ENCODE measurements at regions not wholly inside any gene's neighbourhood (a gene's known extent, or its start where the extent isn't known, plus 50 kb on each side); places are given as distances from the start of the nearest gene placed in this dataset.

GRCh38 chr6:117128052-117128451 lies 137.3 kb upstream of the VGLL2 start:
- no peak for DNase-seq (ENCODE audit: low spot score in 2 of 2)
- ATAC-seq, result no peak
- Mint-ChIP-seq H3K27ac (no peak overlapping the region), H3K4me3 (no peak overlapping the region), H3K36me3 (no peaks in the 10 kb centered on the region), H3K4me1 (no peaks in the 10 kb centered on the region), H3K9me3 (no peaks in the 10 kb centered on the region)

- Mint-ChIP-seq H3K4me3 (no peak overlapping the region), H3K4me1 (no peaks in the 10 kb centered on the region), H3K27ac (no peak overlapping the region), H3K9me3 (no peaks in the 10 kb centered on the region), H3K36me3 (no peaks in the 10 kb centered on the region)
- ATAC-seq, result no peak
- DNase-seq (ENCODE audit: low spot score in 2 of 2), result no peak
Observed at GRCh38 chr6:117130125-117130524, 135.2 kb upstream of the VGLL2 start.

- DNase-seq (ENCODE audit: low spot score in 2 of 2), result no peak
- no peak for ATAC-seq
Observed at GRCh38 chr6:117136702-117137101, 128.7 kb upstream of the VGLL2 start.

GRCh38 chr6:117137711-117138110 lies 127.6 kb upstream of the VGLL2 start:
- H3K9me3 Mint-ChIP-seq, result no peaks in the 10 kb centered on the region

More at GRCh38 chr6:117136702-117137101, 128.7 kb upstream of the VGLL2 start:
- Mint-ChIP-seq H3K4me3 (no peak overlapping the region), H3K36me3 (no peaks in the 10 kb centered on the region), H3K27ac (no peak overlapping the region), H3K9me3 (no peaks in the 10 kb centered on the region), H3K4me1 (no peaks in the 10 kb centered on the region)

GRCh38 chr6:117138425-117138824 lies 126.9 kb upstream of the VGLL2 start:
- ATAC-seq, result no peak
- H3K27ac Mint-ChIP-seq, result no peak overlapping the region
- H3K4me3 Mint-ChIP-seq, result no peak overlapping the region
- no peaks in the 10 kb centered on the region for H3K36me3 Mint-ChIP-seq
- DNase-seq (ENCODE audit: low spot score in 2 of 2), result no peak
- no peaks in the 10 kb centered on the region for H3K4me1 Mint-ChIP-seq
- H3K9me3 Mint-ChIP-seq, result no peaks in the 10 kb centered on the region

More at GRCh38 chr6:117137711-117138110, 127.6 kb upstream of the VGLL2 start:
- no peak overlapping the region for H3K4me3 Mint-ChIP-seq
- no peak overlapping the region for H3K27ac Mint-ChIP-seq
- DNase-seq (ENCODE audit: low spot score in 2 of 2) (no peak), ATAC-seq (no peak)
- no peaks in the 10 kb centered on the region for H3K4me1 Mint-ChIP-seq
- H3K36me3 Mint-ChIP-seq, result no peaks in the 10 kb centered on the region

GRCh38 chr6:117138920-117139319 lies 126.4 kb upstream of the VGLL2 start:
- no peak overlapping the region for H3K27ac Mint-ChIP-seq
- H3K4me1 Mint-ChIP-seq, result no peaks in the 10 kb centered on the region
- no peaks in the 10 kb centered on the region for H3K9me3 Mint-ChIP-seq
- H3K4me3 Mint-ChIP-seq, result no peak overlapping the region
- H3K36me3 Mint-ChIP-seq, result no peaks in the 10 kb centered on the region
- DNase-seq (ENCODE audit: low spot score in 2 of 2) (no peak), ATAC-seq (no peak)

- Mint-ChIP-seq H3K36me3 (no peaks in the 10 kb centered on the region), H3K9me3 (no peaks in the 10 kb centered on the region)
Observed at GRCh38 chr6:117142142-117142541, 123.2 kb upstream of the VGLL2 start.

GRCh38 chr6:117142995-117143394 lies 122.4 kb upstream of the VGLL2 start:
- H3K27ac Mint-ChIP-seq, result no peak overlapping the region
- H3K36me3 Mint-ChIP-seq, result no peaks in the 10 kb centered on the region
- no peaks in the 10 kb centered on the region for H3K9me3 Mint-ChIP-seq
- no peak for ATAC-seq
- H3K4me1 Mint-ChIP-seq, result no peaks in the 10 kb centered on the region
- H3K4me3 Mint-ChIP-seq, result no peak overlapping the region
- no peak for DNase-seq (ENCODE audit: low spot score in 2 of 2)

More at GRCh38 chr6:117142142-117142541, 123.2 kb upstream of the VGLL2 start:
- H3K4me3 Mint-ChIP-seq, result no peak overlapping the region
- ATAC-seq, result no peak
- no peak for DNase-seq (ENCODE audit: low spot score in 2 of 2)
- H3K4me1 Mint-ChIP-seq, result no peaks in the 10 kb centered on the region
- no peak overlapping the region for H3K27ac Mint-ChIP-seq

DNA sequence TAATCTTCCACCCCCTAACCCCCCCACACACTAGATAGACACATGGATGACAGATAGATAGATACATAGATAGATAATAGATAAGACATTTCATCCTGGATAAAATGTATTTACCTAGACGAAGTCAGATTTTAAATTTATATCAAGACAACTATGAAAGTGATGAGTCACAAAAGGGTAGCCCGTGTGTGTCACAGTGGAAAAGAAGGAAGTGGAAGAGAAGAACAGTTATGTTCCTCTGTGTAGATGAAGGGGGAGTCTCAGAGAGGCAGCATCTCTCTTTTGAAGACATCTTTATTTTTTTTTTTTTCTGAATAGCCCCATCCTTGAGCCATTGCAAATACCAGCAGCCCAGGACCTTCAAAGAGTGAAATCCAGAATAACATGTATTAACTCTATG lies 121.7 kb upstream of the VGLL2 start:
- H3K4me1 Mint-ChIP-seq, result no peaks in the 10 kb centered on the region
- H3K36me3 Mint-ChIP-seq, result no peaks in the 10 kb centered on the region
- no peak overlapping the region for H3K27ac Mint-ChIP-seq
- ATAC-seq (no peak), DNase-seq (ENCODE audit: low spot score in 2 of 2) (no peak)
- H3K4me3 Mint-ChIP-seq, result no peak overlapping the region
- no peaks in the 10 kb centered on the region for H3K9me3 Mint-ChIP-seq

DNA sequence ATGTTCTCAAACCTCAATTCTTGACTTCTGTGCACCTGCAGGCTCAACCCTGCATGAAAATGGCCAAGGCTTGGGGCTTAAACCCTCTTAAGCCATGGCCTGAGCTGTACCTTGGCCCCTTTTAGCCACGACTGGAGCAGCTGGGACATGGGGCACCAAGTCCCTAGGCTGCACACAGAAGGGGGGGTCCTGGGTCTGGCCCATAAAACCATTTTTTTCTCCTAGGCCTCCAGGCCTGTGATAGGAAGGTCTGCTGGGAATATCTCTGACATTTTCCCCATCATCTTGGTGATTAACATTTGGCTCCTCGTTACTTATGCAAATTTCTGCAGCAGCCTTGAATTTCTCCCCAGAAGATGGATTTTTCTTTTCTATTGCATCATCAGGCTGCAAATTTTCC lies 119.4 kb upstream of the VGLL2 start:
- no peaks in the 10 kb centered on the region for H3K9me3 Mint-ChIP-seq
- no peaks in the 10 kb centered on the region for H3K36me3 Mint-ChIP-seq
- no peaks in the 10 kb centered on the region for H3K4me1 Mint-ChIP-seq
- H3K4me3 Mint-ChIP-seq, result no peak overlapping the region
- no peak for DNase-seq (ENCODE audit: low spot score in 2 of 2)
- no peak overlapping the region for H3K27ac Mint-ChIP-seq
- ATAC-seq, result no peak

GRCh38 chr6:117149324-117149723 lies 116.0 kb upstream of the VGLL2 start:
- no peak for ATAC-seq

GRCh38 chr6:117156741-117157140 lies 108.6 kb upstream of the VGLL2 start:
- Mint-ChIP-seq H3K36me3 (no peaks in the 10 kb centered on the region), H3K4me3 (no peak overlapping the region), H3K27ac (no peak overlapping the region), H3K4me1 (no peaks in the 10 kb centered on the region), H3K9me3 (peaks cover 5% of the 10 kb centered on the region)
- ATAC-seq (no peak), DNase-seq (ENCODE audit: low spot score in 2 of 2) (no peak)

More at GRCh38 chr6:117149324-117149723, 116.0 kb upstream of the VGLL2 start:
- no peak for DNase-seq (ENCODE audit: low spot score in 2 of 2)
- H3K4me1 Mint-ChIP-seq, result no peaks in the 10 kb centered on the region
- H3K36me3 Mint-ChIP-seq, result no peaks in the 10 kb centered on the region
- H3K9me3 Mint-ChIP-seq, result peaks cover 4% of the 10 kb centered on the region
- H3K4me3 Mint-ChIP-seq, result no peak overlapping the region
- H3K27ac Mint-ChIP-seq, result no peak overlapping the region

DNA sequence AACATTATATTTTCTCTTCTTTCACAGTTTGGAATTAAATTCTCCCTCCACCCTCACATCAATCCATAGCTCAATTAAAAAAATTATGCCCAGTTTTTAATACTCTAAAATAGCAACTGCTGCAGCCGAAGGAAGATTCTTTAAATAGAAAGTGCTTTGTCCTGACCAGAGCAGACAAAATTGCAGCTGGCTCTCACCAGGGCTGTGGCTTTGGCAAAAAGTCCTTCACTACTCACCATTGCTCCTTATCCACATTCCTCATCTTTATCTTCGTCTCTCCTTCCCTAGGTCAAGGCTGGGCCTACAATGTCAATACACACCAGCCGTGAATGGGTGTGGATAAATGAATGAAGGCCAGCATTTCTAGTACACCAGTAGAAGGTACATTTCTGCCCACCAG lies 107.9 kb upstream of the VGLL2 start:
- H3K9me3 Mint-ChIP-seq, result peaks cover 6% of the 10 kb centered on the region
- H3K4me1 Mint-ChIP-seq, result no peaks in the 10 kb centered on the region
- no peaks in the 10 kb centered on the region for H3K36me3 Mint-ChIP-seq
- no peak overlapping the region for H3K4me3 Mint-ChIP-seq
- H3K27ac Mint-ChIP-seq, result no peak overlapping the region
- ATAC-seq, result no peak
- no peak for DNase-seq (ENCODE audit: low spot score in 2 of 2)

DNA sequence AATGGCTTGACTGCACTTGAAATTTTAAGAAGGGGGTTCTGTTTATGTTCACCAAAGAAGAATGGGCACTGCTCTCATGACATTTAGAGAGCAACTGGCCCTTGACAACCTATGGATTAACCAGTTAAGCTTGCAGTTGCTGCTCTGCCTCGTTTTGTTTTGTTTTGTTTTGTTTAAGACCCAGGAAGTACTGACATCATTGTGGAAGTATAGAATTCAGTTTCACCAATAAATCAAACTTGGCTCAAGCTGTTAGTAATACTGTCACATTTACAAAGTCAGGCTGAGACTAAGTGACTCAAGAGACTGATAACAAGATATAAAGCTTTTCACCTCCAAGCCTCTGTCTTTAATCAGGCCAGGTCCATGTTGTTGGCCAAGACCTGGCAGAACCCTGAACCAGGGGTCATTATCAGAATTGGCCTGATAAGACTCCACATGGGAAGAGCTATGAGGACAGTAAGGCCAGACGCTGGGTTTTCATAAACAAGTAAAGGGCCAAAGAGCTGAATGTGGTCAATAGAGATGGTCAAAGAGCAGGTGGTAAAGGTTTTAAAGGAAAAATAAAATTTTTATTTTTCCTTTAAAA lies 99.4 kb upstream of the VGLL2 start:
- Mint-ChIP-seq H3K4me3 (no peak overlapping the region), H3K27ac (no peak overlapping the region), H3K9me3 (peaks cover 3% of the 10 kb centered on the region), H3K36me3 (no peaks in the 10 kb centered on the region), H3K4me1 (no peaks in the 10 kb centered on the region)
- no peak for DNase-seq (ENCODE audit: low spot score in 2 of 2)
- ATAC-seq, result no peak

- Mint-ChIP-seq H3K9me3 (no peaks in the 10 kb centered on the region), H3K4me3 (no peak overlapping the region), H3K27ac (no peak overlapping the region), H3K36me3 (no peaks in the 10 kb centered on the region), H3K4me1 (no peaks in the 10 kb centered on the region)
- no peak for DNase-seq (ENCODE audit: low spot score in 2 of 2)
- ATAC-seq, result no peak
Observed at GRCh38 chr6:117167520-117168271, 97.7 kb upstream of the VGLL2 start.

GRCh38 chr6:117168296-117169063 lies 96.9 kb upstream of the VGLL2 start:
- H3K4me3 Mint-ChIP-seq, result no peak overlapping the region
- H3K9me3 Mint-ChIP-seq, result no peaks in the 10 kb centered on the region
- H3K36me3 Mint-ChIP-seq, result no peaks in the 10 kb centered on the region
- DNase-seq (ENCODE audit: low spot score in 2 of 2) (no peak), ATAC-seq (no peak)
- H3K27ac Mint-ChIP-seq, result no peak overlapping the region
- H3K4me1 Mint-ChIP-seq, result no peaks in the 10 kb centered on the region
